ENCODE measurements at regions not wholly inside any gene's neighbourhood (a gene's known extent, or its start where the extent isn't known, plus 50 kb on each side); places are given as distances from the start of the nearest gene placed in this dataset.
A peak's percentile ranks its signal among the peaks of the same experiment; 100 is the strongest.

DNA sequence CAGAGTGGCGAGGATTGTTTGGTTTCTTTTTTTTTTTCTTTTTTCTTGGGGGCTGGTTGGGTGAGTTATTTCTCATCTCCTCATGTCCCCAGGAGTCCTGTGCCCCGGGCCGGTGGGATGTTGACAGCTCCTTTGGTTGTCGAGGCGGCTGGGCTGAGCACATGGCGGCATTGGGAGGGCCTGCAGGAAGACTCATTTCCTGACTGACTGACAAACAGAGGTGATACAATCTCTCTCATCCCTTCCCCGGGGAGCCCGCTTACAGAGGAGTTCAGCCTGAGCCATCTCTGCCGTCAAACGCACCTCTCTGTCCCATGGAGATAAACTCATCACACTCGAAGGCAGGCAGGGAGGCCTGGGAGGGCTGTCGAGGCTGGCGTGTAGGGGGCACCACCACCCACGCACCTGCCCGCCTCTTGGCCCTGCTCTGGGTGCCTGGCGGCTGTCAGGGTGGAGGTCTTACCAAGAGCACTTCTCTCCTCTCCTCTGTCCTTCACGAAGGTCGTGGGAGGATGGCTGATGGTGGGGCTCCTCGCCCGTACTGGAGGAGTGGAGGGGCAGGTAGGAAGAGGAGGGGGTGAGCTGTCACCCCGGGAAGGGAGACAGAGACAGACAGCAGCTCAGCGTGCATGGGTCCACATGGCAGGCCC, 60.0 kb upstream of the NECTIN1 start:
- Histone ChIP-seq H3K36me3 (no peaks in the 10 kb centered on the region; the same call in 1 of the 2 replicates), H3K4me3 (no peak overlapping the region), H3K9me3 (peaks cover 6% of the 10 kb centered on the region), H3K27me3 (no peaks in the 10 kb centered on the region)
- DNase-seq = no peak

DNA sequence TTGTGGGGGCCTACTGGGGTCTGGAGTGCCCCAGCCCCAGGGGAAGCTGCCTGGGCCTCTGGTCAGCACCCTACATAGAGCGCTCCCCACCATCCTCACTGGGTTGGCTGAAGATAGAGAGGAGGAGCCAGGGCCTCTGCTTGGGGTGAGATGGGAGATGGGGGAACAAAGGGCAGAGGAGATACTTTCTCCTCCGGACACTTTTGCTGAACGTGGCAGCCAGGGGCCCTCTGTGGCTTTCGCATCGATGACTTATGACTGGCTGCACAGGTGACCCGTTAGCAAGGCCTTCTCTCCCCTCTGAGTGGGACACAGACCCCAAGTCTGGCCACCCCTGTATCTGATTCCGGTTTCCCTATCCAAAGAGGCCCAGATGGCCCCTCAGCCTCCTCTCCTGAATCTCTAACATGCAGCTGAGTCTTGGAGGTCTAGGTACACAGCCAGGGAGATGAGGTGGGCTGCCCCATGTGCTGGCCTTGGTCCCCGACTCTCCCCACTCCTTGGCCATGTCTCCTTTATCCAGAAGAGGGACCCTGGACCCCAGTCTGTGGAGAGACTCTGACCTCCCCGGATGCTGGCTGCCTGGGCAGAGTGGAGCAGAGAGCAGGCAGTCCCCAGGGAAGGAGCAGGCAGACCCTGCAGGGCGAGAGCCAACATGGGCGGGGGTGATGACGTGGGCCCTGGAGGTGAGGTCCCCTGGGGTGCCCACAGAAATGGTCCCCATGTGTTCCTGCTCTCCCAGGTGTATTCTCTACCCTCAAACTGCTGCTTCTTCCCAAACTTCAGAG, 59.3 kb upstream of the NECTIN1 start:
- Histone ChIP-seq H3K36me3 (no peaks in the 10 kb centered on the region; the same call in 1 of the 2 replicates), H3K9me3 (peaks cover 12% of the 10 kb centered on the region), H3K4me3 (no peak overlapping the region), H3K27me3 (no peaks in the 10 kb centered on the region)
- no peak for DNase-seq

DNA sequence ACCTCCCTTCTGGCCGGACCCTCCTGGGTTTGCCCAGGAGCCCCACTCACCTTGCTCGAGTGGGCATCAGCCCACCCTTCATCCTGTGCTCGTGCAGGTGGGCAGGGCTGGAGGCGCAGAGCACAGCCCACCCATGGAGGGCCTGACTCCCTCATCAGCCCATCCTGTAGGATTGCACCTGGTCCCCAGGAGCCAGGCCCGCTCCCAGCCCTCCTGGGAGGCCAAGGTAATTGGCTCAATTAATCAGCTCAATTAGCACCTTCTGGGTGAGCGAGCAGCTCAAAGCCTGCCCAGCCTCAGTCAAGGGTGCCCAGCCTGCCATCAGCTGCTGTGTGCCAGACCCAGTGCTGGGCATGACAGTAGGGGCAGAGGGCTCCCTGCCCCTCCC, 58.1 kb upstream of the NECTIN1 start:
- Histone ChIP-seq H3K36me3 (no peaks in the 10 kb centered on the region; the same call in 1 of the 2 replicates), H3K9me3 (peaks cover 14% of the 10 kb centered on the region), H3K4me3 (no peak overlapping the region), H3K27me3 (no peaks in the 10 kb centered on the region)
- DNase-seq = no peak

DNA sequence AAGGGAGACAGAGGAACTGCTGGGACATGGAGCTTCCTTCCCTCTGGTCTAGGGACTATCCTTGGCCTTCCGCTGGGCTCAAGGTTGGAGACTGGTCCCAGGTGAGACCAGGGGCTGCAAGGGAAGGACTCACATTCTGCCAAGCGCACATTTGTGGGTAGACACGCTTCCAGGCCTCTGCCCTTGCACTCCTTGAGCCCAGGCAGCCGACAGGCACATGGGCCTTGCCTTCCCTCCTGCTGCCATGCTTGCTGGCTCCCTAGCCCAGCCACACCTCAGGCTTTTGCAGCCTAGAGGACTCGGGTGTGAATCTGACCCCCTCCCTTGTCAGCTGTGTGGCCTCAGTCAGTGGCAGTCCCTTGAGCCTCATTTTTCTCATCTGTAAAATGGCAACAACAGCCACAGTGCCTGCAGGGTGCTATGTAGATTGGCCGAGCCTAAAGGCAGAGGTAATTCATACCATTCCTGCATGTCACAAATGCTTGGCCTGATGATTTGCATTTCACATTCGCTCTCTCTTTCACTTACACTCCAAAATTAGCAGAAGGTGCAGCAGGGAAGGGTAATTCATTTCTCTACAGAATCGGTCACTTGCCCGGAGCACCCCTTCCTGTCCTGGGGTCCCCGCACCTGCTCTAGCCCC, 57.6 kb upstream of the NECTIN1 start:
- Histone ChIP-seq H3K36me3 (no peaks in the 10 kb centered on the region; the same call in 1 of the 2 replicates), H3K9me3 (peaks cover 14% of the 10 kb centered on the region), H3K27me3 (no peaks in the 10 kb centered on the region), H3K4me3 (no peak overlapping the region)
- DNase-seq = no peak

DNA sequence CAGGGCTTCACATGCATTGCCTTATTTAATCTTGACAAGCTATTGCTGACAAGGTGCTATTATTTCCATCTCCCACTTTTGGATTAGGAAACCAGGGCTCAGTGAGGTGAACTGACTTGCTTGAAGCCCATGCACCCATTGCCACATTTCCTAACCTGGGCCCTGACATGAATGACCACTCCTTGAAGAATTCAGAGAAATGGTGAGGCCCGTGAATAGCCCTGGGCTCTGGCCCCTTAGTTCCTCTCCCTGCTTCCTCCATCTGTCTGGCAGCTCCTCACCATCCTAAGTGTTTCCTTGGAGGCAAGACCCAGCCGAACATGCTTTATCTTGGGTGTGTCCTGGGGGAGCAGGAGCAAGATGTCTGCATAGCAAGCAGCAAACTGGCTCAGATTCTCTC, 56.1 kb upstream of the NECTIN1 start:
- no peak overlapping the region for H3K4me3 ChIP-seq
- H3K36me3 ChIP-seq = no peaks in the 10 kb centered on the region; the same call in 1 of the 2 replicates
- H3K9me3 ChIP-seq = peaks cover 14% of the 10 kb centered on the region
- DNase-seq = no peak
- H3K27me3 ChIP-seq = no peaks in the 10 kb centered on the region

DNA sequence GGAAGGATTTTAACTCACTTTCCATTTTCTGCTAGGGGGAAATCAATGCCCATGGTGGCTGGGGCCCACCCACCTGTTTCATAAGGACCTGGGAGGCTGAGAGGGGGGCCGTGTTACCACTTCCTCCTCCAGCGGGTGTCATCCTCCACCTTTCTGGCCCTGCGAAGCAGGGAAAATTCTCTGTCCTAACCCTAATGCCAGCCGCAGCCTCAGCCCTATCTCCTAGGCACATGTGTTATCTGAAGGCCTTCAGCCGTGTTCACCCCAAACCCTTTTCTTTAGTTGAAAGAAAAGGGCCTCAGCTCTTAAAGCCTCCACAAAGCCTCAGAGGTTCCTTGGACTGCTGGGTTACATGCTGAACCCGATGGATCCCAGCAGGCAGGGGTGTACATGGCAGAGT, 55.4 kb upstream of the NECTIN1 start:
- DNase-seq = no peak
- no peak overlapping the region for H3K4me3 ChIP-seq
- peaks cover 14% of the 10 kb centered on the region for H3K9me3 ChIP-seq
- H3K27me3 ChIP-seq = no peaks in the 10 kb centered on the region
- no peaks in the 10 kb centered on the region; the same call in 1 of the 2 replicates for H3K36me3 ChIP-seq

DNA sequence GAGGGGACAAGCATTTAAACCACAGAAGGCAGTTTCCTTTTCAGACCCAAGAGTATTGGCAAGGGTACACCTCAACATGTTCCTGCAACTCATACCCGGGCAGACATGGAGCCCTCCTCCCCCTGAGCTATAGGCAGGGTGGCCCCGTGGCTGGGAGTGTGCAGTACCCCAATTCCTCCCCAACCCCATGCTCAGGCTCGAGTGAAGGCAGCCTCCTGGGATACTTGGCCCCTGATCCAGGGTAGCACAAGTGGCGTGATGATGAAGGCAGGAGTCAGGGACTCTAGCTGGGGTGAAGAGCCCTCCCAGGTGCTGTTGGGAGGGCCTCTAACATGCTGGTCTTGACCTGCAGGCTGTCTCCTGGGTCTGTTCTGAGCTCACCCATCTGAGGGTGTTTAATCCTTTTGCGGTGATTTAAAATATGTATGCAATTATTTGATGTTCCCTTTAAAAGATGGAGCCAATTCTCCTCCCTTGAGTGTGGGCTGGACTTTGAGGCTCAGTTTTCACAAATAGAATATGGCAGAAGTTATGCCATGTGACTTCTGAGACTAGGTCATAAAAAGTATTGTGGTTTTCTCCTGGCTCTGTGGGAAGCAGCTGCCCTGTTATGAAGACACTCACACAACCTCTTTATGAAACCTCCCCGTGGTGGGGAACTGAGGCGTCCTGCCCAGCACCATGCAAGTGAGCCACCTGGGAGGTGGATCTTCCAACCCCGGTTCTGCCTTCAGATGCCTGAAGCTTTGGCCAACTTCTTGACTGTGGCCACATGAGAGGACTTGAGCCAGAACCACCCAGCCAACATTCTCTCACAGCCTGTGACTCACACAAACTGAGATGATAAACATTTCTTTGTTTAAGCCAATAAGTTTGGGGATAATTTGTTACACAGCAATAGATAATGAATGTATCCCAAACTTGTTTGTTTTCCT, 54.7 kb upstream of the NECTIN1 start:
- DNase-seq = peak; percentile 59
- Histone ChIP-seq H3K27me3 (no peaks in the 10 kb centered on the region), H3K36me3 (no peaks in the 10 kb centered on the region; the same call in 1 of the 2 replicates), H3K4me3 (no peak overlapping the region), H3K9me3 (peaks cover 14% of the 10 kb centered on the region)

DNA sequence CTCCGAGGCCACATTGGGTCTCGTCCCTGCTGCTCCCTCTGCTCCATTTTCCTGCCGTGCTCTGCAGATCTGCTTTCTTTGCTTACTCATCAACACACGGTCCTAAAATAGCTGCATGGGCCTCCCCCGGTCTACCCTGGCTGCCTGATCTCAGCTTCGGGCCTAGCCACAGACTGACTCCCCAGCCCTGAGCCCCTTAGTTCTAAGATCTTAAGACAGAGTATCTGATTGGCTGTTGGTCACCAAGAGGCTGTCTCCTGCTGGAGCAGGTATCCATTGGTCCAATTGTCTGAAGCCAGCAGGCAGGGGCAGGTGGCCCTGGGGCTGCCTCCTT, 53.7 kb upstream of the NECTIN1 start:
- no peaks in the 10 kb centered on the region; the same call in 1 of the 2 replicates for H3K36me3 ChIP-seq
- DNase-seq = no peak
- peaks cover 14% of the 10 kb centered on the region for H3K9me3 ChIP-seq
- H3K27me3 ChIP-seq = no peaks in the 10 kb centered on the region
- H3K4me3 ChIP-seq = no peak overlapping the region

DNA sequence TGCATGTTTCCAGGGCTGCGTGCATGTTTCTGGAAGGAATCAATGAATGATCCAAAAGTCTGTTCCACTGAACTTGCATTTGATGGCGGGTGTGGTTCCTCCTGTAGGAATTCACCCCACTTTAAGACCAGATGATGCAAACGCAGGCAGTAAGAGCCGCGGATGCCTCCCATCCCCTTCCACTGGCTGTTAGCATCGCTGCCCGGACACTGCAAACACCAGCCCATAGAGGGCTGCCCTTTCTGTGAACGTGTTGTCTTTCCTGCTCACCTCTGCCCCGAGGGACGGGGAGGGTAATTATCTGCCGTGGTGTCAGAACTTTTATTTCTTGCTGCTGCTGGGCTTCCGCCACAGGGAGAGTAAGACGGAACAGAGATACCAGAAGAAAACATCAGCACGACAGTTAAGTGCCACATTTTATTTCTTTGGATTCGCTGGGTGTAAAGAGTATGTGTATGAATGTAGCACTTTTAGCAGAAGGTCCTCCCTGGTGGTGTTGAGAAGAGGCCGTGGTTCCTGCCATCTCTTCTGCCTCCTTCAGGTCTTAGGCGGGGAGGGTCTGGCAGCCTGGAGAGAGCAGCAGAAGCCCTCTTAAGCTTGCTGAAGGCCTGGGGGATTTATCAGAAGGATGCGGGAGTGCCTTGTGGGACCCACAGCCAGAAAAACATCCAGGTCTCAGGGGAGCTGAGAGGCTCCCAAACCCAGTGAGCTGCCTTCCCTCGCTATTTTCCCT, 53.2 kb upstream of the NECTIN1 start:
- Histone ChIP-seq H3K36me3 (no peaks in the 10 kb centered on the region; the same call in 1 of the 2 replicates), H3K9me3 (peaks cover 14% of the 10 kb centered on the region), H3K4me3 (no peak overlapping the region), H3K27me3 (no peaks in the 10 kb centered on the region)
- DNase-seq = no peak

DNA sequence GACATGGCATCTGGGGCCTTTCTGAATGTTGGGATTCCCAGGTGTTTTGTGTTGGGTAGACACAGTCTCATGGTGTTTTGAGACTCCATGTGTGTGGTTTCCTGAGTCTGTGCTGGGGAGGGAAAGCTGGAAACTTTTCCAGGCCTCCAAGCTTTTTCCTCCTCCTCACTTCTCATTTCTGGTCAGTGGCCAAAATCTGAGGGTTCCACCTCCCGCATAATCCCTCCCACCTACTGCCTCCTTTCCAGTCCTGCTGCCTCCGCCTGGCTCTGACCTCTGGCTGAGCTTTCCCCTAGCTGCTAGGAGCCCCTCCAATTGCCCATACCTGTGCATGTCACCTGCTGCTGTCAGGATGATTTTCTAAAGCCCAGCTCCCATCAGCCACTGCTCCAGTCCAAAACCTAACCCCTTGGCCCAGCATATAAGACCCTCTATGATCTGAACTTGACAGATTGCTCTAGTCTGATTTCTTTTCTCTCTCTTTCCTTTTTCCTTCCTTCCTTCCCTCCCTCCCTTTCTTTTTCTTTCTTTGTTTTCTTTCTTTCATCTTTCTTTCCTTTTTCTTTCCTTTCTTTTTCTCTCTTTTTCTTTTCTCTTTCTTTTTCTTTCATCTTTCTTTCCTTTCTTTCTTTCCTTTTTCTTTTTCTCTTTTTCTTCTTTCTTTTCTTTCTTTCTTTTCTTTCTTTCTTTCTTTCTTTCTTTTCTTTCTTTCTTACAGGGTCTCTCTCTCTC, 51.4 kb upstream of the NECTIN1 start:
- Histone ChIP-seq H3K9me3 (peaks cover 14% of the 10 kb centered on the region), H3K4me3 (no peak overlapping the region), H3K27me3 (no peaks in the 10 kb centered on the region), H3K36me3 (no peaks in the 10 kb centered on the region; the same call in 1 of the 2 replicates)
- DNase-seq = no peak

DNA sequence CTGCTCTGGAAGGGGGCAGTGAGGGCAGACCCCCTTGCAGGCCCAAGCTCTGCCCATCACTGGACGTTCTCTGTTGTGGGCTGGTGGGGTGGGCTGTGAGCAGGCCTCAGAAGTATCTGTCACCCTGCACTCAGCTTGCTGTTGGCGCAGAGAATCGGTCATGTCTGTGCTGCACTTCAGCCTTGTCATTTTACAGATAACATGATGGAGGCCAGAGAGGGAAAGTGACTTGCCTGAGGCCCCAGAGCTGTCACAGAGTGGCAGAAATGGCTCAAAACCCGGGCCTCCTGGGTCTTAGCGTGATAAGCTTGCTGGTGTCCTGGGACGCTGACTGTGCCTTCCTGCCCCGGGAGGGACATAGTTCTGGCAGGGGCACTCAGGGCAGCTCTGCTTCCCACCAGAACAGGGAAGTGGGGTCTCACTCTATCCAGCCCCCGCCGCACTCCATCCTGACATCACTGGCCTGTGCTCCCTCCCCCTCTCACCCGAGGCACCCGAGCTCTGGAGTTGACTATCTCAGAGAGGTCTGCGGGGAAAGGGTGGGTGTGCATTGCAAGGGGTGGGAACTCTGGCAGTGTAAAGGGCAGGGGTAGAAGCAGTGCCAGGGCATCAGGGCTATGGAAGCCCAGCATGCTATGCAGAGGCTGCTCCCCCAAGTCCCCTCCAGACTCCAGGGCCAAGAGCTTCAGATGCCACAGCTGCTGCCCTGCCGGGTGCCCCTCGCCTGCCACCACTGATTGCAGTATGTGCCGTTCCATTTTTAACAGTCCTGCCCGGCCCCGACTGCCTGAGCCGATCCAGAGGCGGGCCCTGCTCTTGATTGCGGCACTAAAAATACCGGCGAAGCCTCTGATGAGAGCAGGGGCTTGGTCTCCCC, 50.4 kb upstream of the NECTIN1 start:
- DNase-seq = no peak
- Histone ChIP-seq H3K36me3 (no peaks in the 10 kb centered on the region; the same call in 1 of the 2 replicates), H3K4me3 (no peak overlapping the region), H3K27me3 (no peaks in the 10 kb centered on the region), H3K9me3 (peaks cover 12% of the 10 kb centered on the region)
